H1 (cell line): ENCODE measurements at regions not wholly inside any gene's neighbourhood (a gene's known extent, or its start where the extent isn't known, plus 50 kb on each side); places are given as distances from the start of the nearest gene placed in this dataset.

ENCODE experiments used
- CTCF ChIA-PET: fragments of 300-600 bp; sonication (Branson Sonifier 250); formaldehyde crosslinking; loops from one replicate; lab custom pipeline; 2021; ENCODE audit not compliant: partially characterized antibody; lab: Charles Lee
- POLR2A ChIA-PET: fragments of 300-600 bp; sonication (Branson Sonifier 250); formaldehyde crosslinking; loops from one replicate; lab custom pipeline; 2021; ENCODE audit warnings: inconsistent platforms; ENCODE audit not compliant: partially characterized antibody; lab: Charles Lee
- DNase-seq, 2 experiments: peaks; one replicate each; pipeline versions ENCODE4 v3.0.0 to v3.0.0-alpha.2; 2010 to 2022; ENCODE audit warnings: low spot score in 2 of 2, low read depth in 1 of 2, mixed read lengths in 1 of 2
- FAIRE-seq: peaks from 2 replicates; lab custom pipeline; 2011; peaks lifted over from hg19 to GRCh38; lab: Jason Lieb, UNC
- H2AFZ ChIP-seq: 2 replicates; pipeline ENCODE4 v1.8.1; 2012; ENCODE audit warnings: low read length, inconsistent platforms
- H2AK5ac ChIP-seq: 2 replicates; pipeline ENCODE4 v1.6.1; 2013; ENCODE audit warnings: low read depth, low read length
- H2BK120ac ChIP-seq: replicated peaks from 2 replicates; pipeline ENCODE3; 2013; ENCODE audit warnings: low read depth, low read length, inconsistent platforms
- H2BK12ac ChIP-seq: 2 replicates; pipeline ENCODE4 v1.6.1; 2013; ENCODE audit warnings: low read depth, low read length
- H2BK15ac ChIP-seq: 2 replicates; pipeline ENCODE4 v1.6.1; 2013; ENCODE audit warnings: low read length
- H2BK20ac ChIP-seq: 2 replicates; pipeline ENCODE4 v1.6.1; 2013; ENCODE audit warnings: low read length
- H2BK5ac ChIP-seq: 2 replicates; pipeline ENCODE4 v1.6.1; 2013; ENCODE audit warnings: low read depth, low read length
- H3K14ac ChIP-seq: 2 replicates; pipeline ENCODE4 v1.6.1; 2013; ENCODE audit warnings: inconsistent platforms; ENCODE audit not compliant: insufficient read length
- H3K18ac ChIP-seq: 2 replicates; pipeline ENCODE4 v1.6.1; 2013; ENCODE audit warnings: low read length; ENCODE audit errors: extremely low read depth
- H3K23ac ChIP-seq: 2 replicates; pipeline ENCODE4 v1.6.1; 2013; ENCODE audit warnings: inconsistent platforms; ENCODE audit not compliant: insufficient read length
- H3K23me2 ChIP-seq: 2 replicates; pipeline ENCODE4 v1.6.1; 2013; ENCODE audit warnings: low read depth, low read length
- H3K27ac ChIP-seq: 2 replicates; pipeline ENCODE4 v1.6.1; 2011; ENCODE audit warnings: low read depth, low read length, inconsistent platforms
- H3K27me3 ChIP-seq, 4 experiments: replicated peaks in 1 of 4; 1 replicate in 1 of 4; 2 replicates in 3 of 4; pipeline versions ENCODE4 v1.6.1 to v1.8.1; 2011 to 2013; ENCODE audit warnings: low read length in 3 of 4, mild to moderate bottlenecking in 3 of 4, inconsistent platforms in 2 of 4, mixed read lengths in 2 of 4, moderate library complexity in 1 of 4; ENCODE audit not compliant: control insufficient read depth in 3 of 4, insufficient read depth in 3 of 4; ENCODE audit errors: extremely low read depth in 1 of 4
- H3K36me3 ChIP-seq, 4 experiments: 2 replicates each; pipeline versions ENCODE4 v1.6.1 to v1.8.1; 2011 to 2013; ENCODE audit warnings: mild to moderate bottlenecking in 4 of 4, low read length in 3 of 4, moderate library complexity in 2 of 4, control low read depth in 1 of 4, inconsistent platforms in 1 of 4; ENCODE audit not compliant: insufficient read depth in 4 of 4, control insufficient read depth in 2 of 4
- H3K4ac ChIP-seq: replicated peaks from 2 replicates; pipeline ENCODE3; 2013; ENCODE audit warnings: low read length, low read depth, mixed read lengths, inconsistent platforms; ENCODE audit not compliant: insufficient read length
- H3K4me1 ChIP-seq, 4 experiments: replicated peaks in 1 of 4; 1 replicate in 1 of 4; 2 replicates in 3 of 4; pipeline versions ENCODE4 v1.6.1 to v1.8.1; 2011 to 2013; ENCODE audit warnings: low read length in 3 of 4, inconsistent platforms in 2 of 4, mixed read lengths in 1 of 4; ENCODE audit not compliant: insufficient read depth in 4 of 4, control insufficient read depth in 3 of 4
- H3K4me2 ChIP-seq, 2 experiments: 2 replicates each; pipeline versions ENCODE4 v1.6.1 to v1.8.1; 2011 to 2013; ENCODE audit warnings: low read depth in 2 of 2, low read length in 2 of 2, control low read depth in 1 of 2, inconsistent platforms in 1 of 2, mild to moderate bottlenecking in 1 of 2; ENCODE audit not compliant: insufficient read depth in 1 of 2
- H3K4me3 ChIP-seq, 4 experiments: fragments of 200-600, 300-600 bp in 1 of 4; sonication (generic), shearing (Covaris generic), sonication (Bioruptor Twin) in 1 of 4; 2 replicates each; pipeline versions ENCODE4 v1.5.1 to v1.8.1; 2011 to 2016; ENCODE audit warnings: low read length in 4 of 4, low read depth in 3 of 4, control low read depth in 2 of 4, inconsistent platforms in 2 of 4, mild to moderate bottlenecking in 2 of 4, mixed read lengths in 1 of 4, moderate library complexity in 1 of 4; ENCODE audit not compliant: insufficient read depth in 2 of 4; ENCODE audit errors: extremely low read depth in 1 of 4
- H3K56ac ChIP-seq: replicated peaks from 2 replicates; pipeline ENCODE3; 2013; ENCODE audit warnings: low read depth, mild to moderate bottlenecking, mixed read lengths, low read length, inconsistent platforms; ENCODE audit not compliant: insufficient read length
- H3K79me1 ChIP-seq: 2 replicates; pipeline ENCODE4 v1.6.1; 2013; ENCODE audit warnings: low read depth, low read length, control low read depth
- H3K79me2 ChIP-seq, 2 experiments: 2 replicates each; pipeline versions ENCODE4 v1.6.1 to v1.8.1; 2012 to 2013; ENCODE audit warnings: low read length in 2 of 2, mild to moderate bottlenecking in 2 of 2, inconsistent platforms in 1 of 2; ENCODE audit not compliant: insufficient read depth in 2 of 2, control insufficient read depth in 1 of 2
- H3K9ac ChIP-seq, 4 experiments: replicated peaks in 1 of 4; 1 replicate in 1 of 4; 2 replicates in 3 of 4; pipeline versions ENCODE4 v1.6.1 to v1.8.1; 2011 to 2013; ENCODE audit warnings: low read depth in 3 of 4, low read length in 3 of 4, control low read depth in 2 of 4, mild to moderate bottlenecking in 2 of 4, moderate library complexity in 2 of 4, inconsistent platforms in 1 of 4; ENCODE audit errors: extremely low read depth in 1 of 4
- H3K9me3 ChIP-seq, 2 experiments: 2 replicates each; pipeline versions ENCODE4 v1.6.1 to v1.8.1; 2012 to 2013; ENCODE audit warnings: mild to moderate bottlenecking in 2 of 2, moderate library complexity in 2 of 2, control low read depth in 1 of 2, inconsistent platforms in 1 of 2, low read depth in 1 of 2, low read length in 1 of 2, mixed read lengths in 1 of 2; ENCODE audit not compliant: insufficient read depth in 2 of 2
- H4K20me1 ChIP-seq, 2 experiments: replicated peaks in 1 of 2; 2 replicates each; pipeline versions ENCODE3 to v1.8.1; 2011 to 2013; ENCODE audit warnings: inconsistent platforms in 2 of 2, low read length in 2 of 2, mild to moderate bottlenecking in 1 of 2; ENCODE audit not compliant: insufficient read depth in 2 of 2, control insufficient read depth in 1 of 2
- H4K5ac ChIP-seq: 2 replicates; pipeline ENCODE4 v1.6.1; 2013; ENCODE audit warnings: low read length, low read depth, mixed read lengths, inconsistent platforms; ENCODE audit not compliant: insufficient read length
- H4K8ac ChIP-seq: 2 replicates; pipeline ENCODE4 v1.8.0; 2013; ENCODE audit warnings: mild to moderate bottlenecking, moderate library complexity, low read length, inconsistent platforms; ENCODE audit not compliant: insufficient read depth; ENCODE audit errors: extremely low read depth
- H4K91ac ChIP-seq: replicated peaks from 2 replicates; pipeline ENCODE3; 2013; ENCODE audit warnings: low read length, mixed read lengths, inconsistent platforms; ENCODE audit not compliant: insufficient read length
- GABPA ChIP-seq: IDR thresholded peaks from 2 replicates; pipeline ENCODE4 v1.6.1; 2011; ENCODE audit warnings: mild to moderate bottlenecking, low read length, moderate library complexity, borderline replicate concordance; ENCODE audit not compliant: insufficient read depth
- JUND ChIP-seq: IDR thresholded peaks from 2 replicates; pipeline ENCODE4 v1.6.1; 2011; ENCODE audit warnings: mild to moderate bottlenecking, improper control_type of control experiment, low read length
- WGBS, 2 experiments: shearing (Covaris generic) in 1 of 2; methylation state at CpG; one replicate each; pipeline versions ENCODE4 v1.1.6 to v1.1.7; 2013 to 2015; ENCODE audit warnings: low lambda C conversion rate in 2 of 2, mixed read lengths in 2 of 2, inconsistent platforms in 1 of 2, low coverage in 1 of 2, missing lambda C conversion rate in 1 of 2; ENCODE audit not compliant: insufficient replicate concordance in 2 of 2, insufficient coverage in 1 of 2, insufficient read length in 1 of 2; ENCODE audit errors: extremely low coverage in 1 of 2, missing lambda C conversion rate in 1 of 2; 5-methylcytosine and 5-hydroxymethylcytosine counted together

DNA sequence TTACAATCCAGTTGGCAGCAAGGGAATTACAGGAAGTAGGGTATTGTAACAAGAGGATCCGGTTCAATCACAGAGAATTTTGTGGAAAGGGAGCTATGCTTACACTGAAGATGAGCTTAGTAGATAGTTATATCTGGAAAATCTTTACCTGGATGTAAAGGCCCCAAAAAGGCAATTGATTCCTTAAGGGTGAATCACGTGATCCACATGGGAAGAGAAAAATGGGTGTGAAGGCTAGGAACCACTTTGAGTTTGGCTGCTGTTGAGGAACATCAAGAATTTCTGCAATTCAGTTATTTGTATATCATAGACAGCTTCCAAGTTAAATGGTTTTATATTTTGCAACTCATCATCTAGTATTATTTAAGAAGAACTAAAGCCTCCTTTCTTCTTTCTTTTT is 194.0 kb upstream of the ARHGAP24 start:
- H4K8ac ChIP-seq: no peak overlapping the region
- H3K4me1 ChIP-seq: no peaks in the 10 kb centered on the region
- H3K79me2 ChIP-seq: no peaks in the 10 kb centered on the region
- no peak overlapping the region for H2BK5ac ChIP-seq
- H3K79me1 ChIP-seq: no peaks in the 10 kb centered on the region
- DNase-seq (no peak), FAIRE-seq (no peak)
- H3K36me3 ChIP-seq: no peaks in the 10 kb centered on the region
- H2AK5ac ChIP-seq: no peak overlapping the region
- no peak overlapping the region for H3K4me3 ChIP-seq
- no peak overlapping the region for H2BK15ac ChIP-seq
- H3K9me3 ChIP-seq: no peaks in the 10 kb centered on the region
- ChIA-PET CTCF (no interaction called here), POLR2A (no interaction called here)
- TF ChIP-seq JUND (no peak), GABPA (no peak)
- no peak overlapping the region for H3K27ac ChIP-seq
- H3K23me2 ChIP-seq: no peaks in the 10 kb centered on the region
- no peak overlapping the region for H3K56ac ChIP-seq
- no peak overlapping the region for H2BK12ac ChIP-seq
- no peak overlapping the region for H3K9ac ChIP-seq
- no peak overlapping the region for H4K5ac ChIP-seq
- no peak overlapping the region for H3K4ac ChIP-seq
- H4K20me1 ChIP-seq: no peaks in the 10 kb centered on the region
- H2AFZ ChIP-seq: no peak overlapping the region
- no peak overlapping the region for H3K4me2 ChIP-seq
- no peak overlapping the region for H3K14ac ChIP-seq
- no peak overlapping the region for H2BK120ac ChIP-seq
- no peak overlapping the region for H2BK20ac ChIP-seq
- H4K91ac ChIP-seq: no peak overlapping the region
- 93% methylated on average over 2 of the region's 2 CpGs; no CpG with 5 or more reads in 1 of the 2 experiments for WGBS, 2 experiments
- no peak overlapping the region for H3K23ac ChIP-seq
- H3K27me3 ChIP-seq: peaks cover 0 to 1% (median 0%) of the 10 kb centered on the region in 4 experiments; a peak in 1 of 7 replicates
- no peak overlapping the region for H3K18ac ChIP-seq
